K562 (cell line): ENCODE measurements at regions not wholly inside any gene's neighbourhood (a gene's known extent, or its start where the extent isn't known, plus 50 kb on each side); places are given as distances from the start of the nearest gene placed in this dataset.

Source experiments
- CREB1 ChIP-seq, 2 experiments: sonication (generic) in 1 of 2; formaldehyde crosslinking in 1 of 2; IDR thresholded peaks; 2 replicates each; pipeline versions ENCODE4 v1.6.1 to v1.8.0; 2012 to 2022; ENCODE audit warnings: inconsistent platforms in 1 of 2, mild to moderate bottlenecking in 1 of 2, missing genetic modification reagents in 1 of 2, moderate library complexity in 1 of 2
- ELF2 ChIP-seq: fragments of 250-450 bp; sonication (Bioruptor Pico); IDR thresholded peaks from 2 replicates; pipeline ENCODE4 v1.5.0; 2021; ENCODE audit warnings: mild to moderate bottlenecking
- ELF4 ChIP-seq: fragments of 450-650 bp; formaldehyde crosslinking; IDR thresholded peaks from 2 replicates; pipeline ENCODE4 v1.4.0; 2022; ENCODE audit warnings: missing genetic modification characterization
- GATA2 ChIP-seq: sonication (generic); formaldehyde crosslinking; IDR thresholded peaks from 2 replicates; pipeline ENCODE4 v1.4.0; 2020; ENCODE audit warnings: mild to moderate bottlenecking, missing genetic modification reagents
- ILF3 ChIP-seq: fragments of 450-650 bp; IDR thresholded peaks from 2 replicates; pipeline ENCODE4 v1.6.1; 2018; ENCODE audit warnings: antibody characterized with exemption, mild to moderate bottlenecking, moderate library complexity, borderline replicate concordance
- JUNB ChIP-seq: fragments of 450-650 bp; formaldehyde crosslinking; conservative IDR thresholded peaks from 2 replicates; pipeline ENCODE4 v1.4.0; 2020; ENCODE audit warnings: mild to moderate bottlenecking
- MAFK ChIP-seq: IDR thresholded peaks from 2 replicates; pipeline ENCODE4 v1.6.1; 2011; ENCODE audit warnings: low read length, improper control_type of control experiment
- MTF1 ChIP-seq: fragments of 250-450 bp; sonication (Bioruptor Pico); IDR thresholded peaks from 2 replicates; pipeline ENCODE4 v1.9.0; 2021; ENCODE audit warnings: moderate library complexity, mild to moderate bottlenecking, inconsistent platforms, borderline replicate concordance
- NR0B1 ChIP-seq: fragments of 450-650 bp; IDR thresholded peaks from one replicate; pipeline ENCODE4 v1.6.1; 2018; ENCODE audit warnings: mild to moderate bottlenecking, moderate library complexity; ENCODE audit not compliant: partially characterized antibody
- OTX1 ChIP-seq: fragments of 450-650 bp; formaldehyde crosslinking; IDR thresholded peaks from 2 replicates; pipeline ENCODE4 v1.4.0; 2022; ENCODE audit warnings: mild to moderate bottlenecking
- PTBP1 ChIP-seq: fragments of 200-400 bp; formaldehyde crosslinking; IDR thresholded peaks from 2 replicates; pipeline ENCODE4 v1.6.1; 2017; ENCODE audit warnings: low read depth, low read length
- SRSF3 ChIP-seq: fragments of 200-400 bp; formaldehyde crosslinking; IDR thresholded peaks from 2 replicates; pipeline ENCODE4 v1.6.1; 2016; ENCODE audit warnings: mild to moderate bottlenecking, low read length, moderate library complexity; ENCODE audit not compliant: insufficient read depth
- TCF7L2 ChIP-seq: fragments of 150-350 bp; IDR thresholded peaks from 2 replicates; pipeline ENCODE4 v1.6.1; 2016; ENCODE audit warnings: low read depth, mild to moderate bottlenecking, low read length, moderate library complexity
- TGIF2 ChIP-seq: sonication (generic); formaldehyde crosslinking; IDR thresholded peaks from 2 replicates; pipeline ENCODE4 v1.8.1; 2022; ENCODE audit warnings: mild to moderate bottlenecking, missing genetic modification reagents, moderate library complexity
- ZFP36 ChIP-seq: fragments of 150-350 bp; IDR thresholded peaks from 2 replicates; pipeline ENCODE4 v1.6.1; 2018; ENCODE audit warnings: low read length, low read depth; ENCODE audit not compliant: partially characterized antibody
- ZNF124 ChIP-seq: sonication (generic); formaldehyde crosslinking; IDR thresholded peaks from 2 replicates; pipeline ENCODE4 v1.8.1; 2022; ENCODE audit warnings: missing genetic modification reagents
- ZNF512 ChIP-seq: IDR thresholded peaks from 2 replicates; pipeline ENCODE4 v1.6.1; 2016; ENCODE audit warnings: missing genetic modification characterization, missing compliant biosample characterization
- TF ChIP-seq, protein P1 (sequence below): sonication (generic); formaldehyde crosslinking; IDR thresholded peaks from 2 replicates; pipeline ENCODE4 v1.8.1; 2023; ENCODE audit warnings: mild to moderate bottlenecking, missing genetic modification reagents, moderate library complexity
- TF ChIP-seq, protein P2 (sequence below): sonication (generic); IDR thresholded peaks from 2 replicates; pipeline ENCODE4 v1.6.1; 2016
- TF ChIP-seq, protein P3 (sequence below): sonication (generic); formaldehyde crosslinking; IDR thresholded peaks from 2 replicates; pipeline ENCODE4 v1.8.0; 2022; ENCODE audit warnings: mild to moderate bottlenecking, missing genetic modification reagents

- TF ChIP-seq, protein P1, sequence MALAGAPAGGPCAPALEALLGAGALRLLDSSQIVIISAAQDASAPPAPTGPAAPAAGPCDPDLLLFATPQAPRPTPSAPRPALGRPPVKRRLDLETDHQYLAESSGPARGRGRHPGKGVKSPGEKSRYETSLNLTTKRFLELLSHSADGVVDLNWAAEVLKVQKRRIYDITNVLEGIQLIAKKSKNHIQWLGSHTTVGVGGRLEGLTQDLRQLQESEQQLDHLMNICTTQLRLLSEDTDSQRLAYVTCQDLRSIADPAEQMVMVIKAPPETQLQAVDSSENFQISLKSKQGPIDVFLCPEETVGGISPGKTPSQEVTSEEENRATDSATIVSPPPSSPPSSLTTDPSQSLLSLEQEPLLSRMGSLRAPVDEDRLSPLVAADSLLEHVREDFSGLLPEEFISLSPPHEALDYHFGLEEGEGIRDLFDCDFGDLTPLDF (CRISPR knock-in tag) = no peak
- TF ChIP-seq ILF3 (no peak), ZNF124 (no peak), JUNB (CRISPR knock-in tag) (no peak; the same call in 1 of the 2 replicates), MAFK (peak; percentile 71), ELF2 (CRISPR knock-in tag) (peak; percentile 77; the same call in 1 of the 2 replicates), PTBP1 (no peak), ZFP36 (peak; percentile 25), ELF4 (CRISPR knock-in tag) (no peak), SRSF3 (no peak), NR0B1 (no peak), MTF1 (no peak), TGIF2 (CRISPR knock-in tag) (no peak), ZNF512 (tag) (no peak), TCF7L2 (no peak), GATA2 (CRISPR knock-in tag) (peak; percentile 41; the same call in 1 of the 2 replicates), OTX1 (CRISPR knock-in tag) (0 out of 2 replicates have a peak, but pooled peaks have one; percentile 10), CREB1 (IDR thresholded peaks at IDR 0.05) (peak; percentile 58; the same call in 1 of the 2 replicates), CREB1 (CRISPR knock-in tag; IDR thresholded peaks at IDR 0.05) (no peak)
- TF ChIP-seq, protein P2, sequence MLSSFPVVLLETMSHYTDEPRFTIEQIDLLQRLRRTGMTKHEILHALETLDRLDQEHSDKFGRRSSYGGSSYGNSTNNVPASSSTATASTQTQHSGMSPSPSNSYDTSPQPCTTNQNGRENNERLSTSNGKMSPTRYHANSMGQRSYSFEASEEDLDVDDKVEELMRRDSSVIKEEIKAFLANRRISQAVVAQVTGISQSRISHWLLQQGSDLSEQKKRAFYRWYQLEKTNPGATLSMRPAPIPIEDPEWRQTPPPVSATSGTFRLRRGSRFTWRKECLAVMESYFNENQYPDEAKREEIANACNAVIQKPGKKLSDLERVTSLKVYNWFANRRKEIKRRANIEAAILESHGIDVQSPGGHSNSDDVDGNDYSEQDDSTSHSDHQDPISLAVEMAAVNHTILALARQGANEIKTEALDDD = peak; percentile 88
- TF ChIP-seq, protein P3, sequence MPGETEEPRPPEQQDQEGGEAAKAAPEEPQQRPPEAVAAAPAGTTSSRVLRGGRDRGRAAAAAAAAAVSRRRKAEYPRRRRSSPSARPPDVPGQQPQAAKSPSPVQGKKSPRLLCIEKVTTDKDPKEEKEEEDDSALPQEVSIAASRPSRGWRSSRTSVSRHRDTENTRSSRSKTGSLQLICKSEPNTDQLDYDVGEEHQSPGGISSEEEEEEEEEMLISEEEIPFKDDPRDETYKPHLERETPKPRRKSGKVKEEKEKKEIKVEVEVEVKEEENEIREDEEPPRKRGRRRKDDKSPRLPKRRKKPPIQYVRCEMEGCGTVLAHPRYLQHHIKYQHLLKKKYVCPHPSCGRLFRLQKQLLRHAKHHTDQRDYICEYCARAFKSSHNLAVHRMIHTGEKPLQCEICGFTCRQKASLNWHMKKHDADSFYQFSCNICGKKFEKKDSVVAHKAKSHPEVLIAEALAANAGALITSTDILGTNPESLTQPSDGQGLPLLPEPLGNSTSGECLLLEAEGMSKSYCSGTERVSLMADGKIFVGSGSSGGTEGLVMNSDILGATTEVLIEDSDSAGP (CRISPR knock-in tag) = 0 out of 2 replicates have a peak, but pooled peaks have one; percentile 38
Measured at GRCh38 chr6:26304797-26305640, 60.0 kb upstream of the BTN3A2 start (continued).
